ENCODE measurements at regions not wholly inside any gene's neighbourhood (a gene's known extent, or its start where the extent isn't known, plus 50 kb on each side); places are given as distances from the start of the nearest gene placed in this dataset.
"Not testable (repeated sequence)": the region's sequence is repeated elsewhere in the genome, so short reads cannot be mapped to it uniquely, and the experiment has no call there.

DNA sequence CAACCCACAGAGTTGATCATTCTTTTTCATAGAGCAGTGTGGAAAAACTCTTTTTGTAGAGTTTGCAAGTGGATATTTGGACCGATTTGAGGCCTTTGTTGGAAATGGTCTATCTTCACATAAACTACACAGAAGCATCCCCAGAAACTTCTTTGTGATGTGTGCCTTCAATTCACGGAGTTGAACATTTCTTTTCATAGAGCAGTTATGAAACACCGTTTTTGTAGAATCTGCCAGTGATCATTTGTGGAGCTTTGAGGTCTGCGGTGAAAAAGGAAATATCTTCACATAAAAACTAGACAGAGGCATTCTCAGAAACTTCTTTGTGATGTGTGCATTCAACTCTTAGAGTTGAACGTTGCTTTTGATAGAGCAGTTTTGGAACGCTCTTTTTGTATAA lies 618.4 kb upstream of the ZNF337 start:
- DNase-seq = no peak
- no peaks in the 10 kb centered on the region for H3K36me3 ChIP-seq
- 86 to 89% methylated on average over 6 of the region's 6 CpGs for WGBS, 2 donors
- H3K27ac ChIP-seq = no peak overlapping the region
- no peak overlapping the region for H3K4me3 ChIP-seq
- H3K4me1 ChIP-seq = no peaks in the 10 kb centered on the region
- intact Hi-C loops (cut with DNase I) = no loop called here
- ATAC-seq = no peak
- TF ChIP-seq, protein P1, sequence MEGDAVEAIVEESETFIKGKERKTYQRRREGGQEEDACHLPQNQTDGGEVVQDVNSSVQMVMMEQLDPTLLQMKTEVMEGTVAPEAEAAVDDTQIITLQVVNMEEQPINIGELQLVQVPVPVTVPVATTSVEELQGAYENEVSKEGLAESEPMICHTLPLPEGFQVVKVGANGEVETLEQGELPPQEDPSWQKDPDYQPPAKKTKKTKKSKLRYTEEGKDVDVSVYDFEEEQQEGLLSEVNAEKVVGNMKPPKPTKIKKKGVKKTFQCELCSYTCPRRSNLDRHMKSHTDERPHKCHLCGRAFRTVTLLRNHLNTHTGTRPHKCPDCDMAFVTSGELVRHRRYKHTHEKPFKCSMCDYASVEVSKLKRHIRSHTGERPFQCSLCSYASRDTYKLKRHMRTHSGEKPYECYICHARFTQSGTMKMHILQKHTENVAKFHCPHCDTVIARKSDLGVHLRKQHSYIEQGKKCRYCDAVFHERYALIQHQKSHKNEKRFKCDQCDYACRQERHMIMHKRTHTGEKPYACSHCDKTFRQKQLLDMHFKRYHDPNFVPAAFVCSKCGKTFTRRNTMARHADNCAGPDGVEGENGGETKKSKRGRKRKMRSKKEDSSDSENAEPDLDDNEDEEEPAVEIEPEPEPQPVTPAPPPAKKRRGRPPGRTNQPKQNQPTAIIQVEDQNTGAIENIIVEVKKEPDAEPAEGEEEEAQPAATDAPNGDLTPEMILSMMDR (IDR thresholded peaks at IDR 0.05) = no peak
- no peaks in the 10 kb centered on the region for H3K27me3 ChIP-seq
- peaks cover 0 to 10% (median 0%) of the 10 kb centered on the region in 11 donors for H3K9me3 ChIP-seq

DNA sequence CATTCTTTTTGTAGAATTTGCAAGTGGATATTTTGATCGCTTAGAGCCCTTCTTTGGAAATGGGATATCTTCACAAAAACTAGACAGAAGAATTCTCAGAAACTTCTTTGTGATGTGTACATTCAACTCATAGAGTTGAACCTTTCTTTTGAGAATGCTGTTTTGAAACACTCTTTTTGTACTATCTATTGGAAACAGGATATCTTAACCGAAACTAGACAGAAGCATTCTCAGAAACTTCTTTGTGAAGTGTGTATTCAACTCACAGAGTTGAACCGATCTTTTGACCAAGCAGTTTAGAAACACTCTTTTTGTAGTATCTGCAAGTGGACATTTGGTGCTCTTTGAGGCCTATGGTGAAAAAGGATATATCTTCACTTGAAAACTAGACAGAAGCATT lies 613.1 kb upstream of the ZNF337 start:
- H3K4me3 ChIP-seq; H3K27ac ChIP-seq; H3K36me3 ChIP-seq; intact Hi-C loops (cut with DNase I); DNase-seq; H3K4me1 ChIP-seq; ATAC-seq; H3K27me3 ChIP-seq: not testable (repeated sequence)
- peaks cover 0 to 14% (median 0%) of the 10 kb centered on the region in 11 donors for H3K9me3 ChIP-seq
- WGBS, 2 donors = 91 to 92% methylated on average over 3 of the region's 3 CpGs

DNA sequence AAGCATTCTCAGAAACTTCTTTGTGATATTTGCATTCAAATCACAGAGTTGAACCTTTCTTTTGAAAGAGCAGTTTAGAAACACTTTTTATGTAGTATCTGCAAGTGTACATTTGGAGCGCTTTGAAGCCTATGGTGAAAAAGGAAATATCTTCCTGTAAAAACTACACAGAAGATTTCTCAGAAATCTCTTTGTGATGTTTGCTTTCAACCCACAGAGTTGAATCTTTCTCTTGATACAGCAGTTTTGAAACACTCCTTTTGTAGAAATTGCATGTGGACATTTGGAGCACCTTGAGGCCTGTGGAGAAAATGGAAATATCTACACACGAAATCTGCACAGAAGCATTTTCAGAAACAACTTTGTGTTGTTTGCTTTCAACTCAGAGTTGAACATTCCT lies 612.3 kb upstream of the ZNF337 start:
- Histone ChIP-seq H3K27me3 (no peaks in the 10 kb centered on the region), H3K4me1 (no peaks in the 10 kb centered on the region), H3K36me3 (no peaks in the 10 kb centered on the region), H3K9me3 (peaks cover 0 to 14% (median 0%) of the 10 kb centered on the region in 11 donors), H3K27ac (no peak overlapping the region), H3K4me3 (no peak overlapping the region)
- DNase-seq = no peak
- intact Hi-C loops (cut with DNase I) = no loop called here
- WGBS, 2 donors = 86 to 89% methylated on average over 2 of the region's 2 CpGs
- no peak for ATAC-seq
- TF ChIP-seq, protein P1 (IDR thresholded peaks at IDR 0.05) = no peak

DNA sequence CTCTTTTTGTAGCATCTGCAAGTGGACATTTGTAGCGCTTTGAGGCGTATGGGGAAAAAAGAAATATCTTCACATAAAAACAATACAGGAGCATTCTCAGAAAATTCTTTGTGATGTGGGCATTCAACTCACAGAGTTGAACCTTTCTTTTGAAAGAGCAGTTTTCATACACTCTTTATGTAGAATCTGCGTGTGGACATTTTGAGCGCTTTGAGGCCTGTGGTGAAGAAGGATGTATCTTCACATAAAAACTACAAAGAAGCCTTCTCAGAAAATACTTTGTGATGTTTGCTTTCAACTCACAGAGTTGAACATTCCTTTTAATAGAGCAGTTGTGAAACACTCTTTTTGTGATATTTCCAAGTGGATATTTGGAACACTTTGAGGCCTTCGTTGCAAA lies 598.4 kb upstream of the ZNF337 start:
- TF ChIP-seq, protein P1 (IDR thresholded peaks at IDR 0.05) = no peak
- Histone ChIP-seq H3K4me3 (no peak overlapping the region), H3K4me1 (no peaks in the 10 kb centered on the region), H3K9me3 (peaks cover 0 to 18% (median 0%) of the 10 kb centered on the region in 11 donors), H3K27ac (no peak overlapping the region), H3K27me3 (no peaks in the 10 kb centered on the region), H3K36me3 (no peaks in the 10 kb centered on the region)
- intact Hi-C loops (cut with DNase I) = no loop called here
- no peak for DNase-seq
- ATAC-seq = no peak
- 92 to 96% methylated on average over 5 of the region's 5 CpGs for WGBS, 2 donors

DNA sequence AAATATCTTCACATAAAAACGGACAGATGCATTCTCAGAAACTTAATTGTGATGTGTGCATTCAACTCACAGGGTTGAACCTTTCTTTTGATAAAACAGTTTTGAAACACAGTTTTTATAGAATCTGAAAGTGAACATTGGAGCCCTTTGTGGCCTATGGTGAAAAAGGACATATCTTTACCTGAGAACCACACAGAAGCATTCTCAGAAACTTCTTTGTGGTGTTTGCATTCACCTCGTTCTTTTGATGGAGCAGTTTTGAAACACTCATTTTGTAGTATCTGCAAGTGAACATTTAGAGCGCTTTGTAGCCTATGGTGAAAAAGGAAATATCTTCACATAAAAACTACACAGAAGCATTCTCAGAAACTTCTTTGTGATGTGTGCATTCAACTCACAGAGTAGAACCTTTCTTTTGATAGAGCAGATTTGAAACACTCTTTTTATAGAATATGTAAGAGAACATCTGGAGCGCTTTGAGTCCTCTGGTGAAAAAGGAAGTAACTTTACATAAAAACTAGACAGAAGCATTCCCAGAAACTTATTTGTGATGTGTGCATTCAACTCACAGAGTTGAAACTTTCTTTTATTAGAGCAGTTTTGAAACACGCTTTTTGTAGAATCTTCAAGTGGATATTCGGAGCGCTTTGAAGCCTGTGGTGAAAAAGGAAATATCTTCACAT lies 591.9 kb upstream of the ZNF337 start:
- peaks cover 0 to 28% (median 0%) of the 10 kb centered on the region in 11 donors for H3K9me3 ChIP-seq
- H3K4me3 ChIP-seq; DNase-seq; ATAC-seq; H3K36me3 ChIP-seq; intact Hi-C loops (cut with DNase I); H3K4me1 ChIP-seq; H3K27me3 ChIP-seq; H3K27ac ChIP-seq: not testable (repeated sequence)
- 85 to 89% methylated on average over 7 of the region's 7 CpGs for WGBS, 2 donors

Measured in heart right ventricle (tissue), 16 donors.